Ascending aorta (tissue), 2 donors: ENCODE measurements at regions not wholly inside any gene's neighbourhood (a gene's known extent, or its start where the extent isn't known, plus 50 kb on each side); places are given as distances from the start of the nearest gene placed in this dataset.

ENCODE experiments used
- DNase-seq, 2 donors: peaks; one replicate each; pipeline ENCODE4 v3.0.0-alpha.2; 2019; ENCODE audit warnings: low spot score in 2 of 2
- H3K27ac ChIP-seq, 2 donors: fragments of 200-600 bp; sonication (generic); one replicate each; pipeline ENCODE4 v1.5.1; 2016 to 2017; ENCODE audit warnings: mild to moderate bottlenecking in 1 of 2
- H3K27me3 ChIP-seq: fragments of 200-600 bp; sonication (generic); one replicate; pipeline ENCODE4 v1.5.1; 2017
- H3K36me3 ChIP-seq, 2 donors: fragments of 200-600 bp; sonication (generic); one replicate each; pipeline ENCODE4 v1.5.1; 2016
- H3K4me1 ChIP-seq, 2 donors: fragments of 200-600 bp; sonication (generic); one replicate each; pipeline ENCODE4 v1.5.1; 2016 to 2017; ENCODE audit warnings: mild to moderate bottlenecking in 1 of 2
- H3K4me3 ChIP-seq, 2 donors: fragments of 200-600 bp; sonication (generic); one replicate each; pipeline ENCODE4 v1.5.1; 2016 to 2017; ENCODE audit warnings: mild to moderate bottlenecking in 1 of 2
- H3K9me3 ChIP-seq, 2 donors: fragments of 200-600 bp; sonication (generic); one replicate each; pipeline ENCODE4 v1.5.1; 2016
- CTCF ChIP-seq, 3 experiments: fragments of 200-600 bp in 2 of 3; fragments of 450-650 bp in 1 of 3; sonication (generic) in 2 of 3; IDR thresholded peaks; one replicate each; pipeline ENCODE4 v1.5.1; 2016 to 2019; ENCODE audit warnings: antibody characterized with exemption in 3 of 3, mild to moderate bottlenecking in 1 of 3, moderate library complexity in 1 of 3
- intact Hi-C: fragments of 100-400 bp; cut with DNase I; formaldehyde crosslinking; loops from one replicate; pipeline ENCODE4 v1.15.1; 2023

- intact Hi-C loops, result no loop called here
- Histone ChIP-seq H3K4me3 (no peak overlapping the region), H3K4me1 (peaks cover 0 to 3% of the 10 kb centered on the region in 2 donors), H3K27me3 (no peaks in the 10 kb centered on the region), H3K36me3 (no peaks in the 10 kb centered on the region), H3K27ac (no peak overlapping the region), H3K9me3 (no peaks in the 10 kb centered on the region)
- peak in 1 of 3 experiments; percentile 31 for TF ChIP-seq CTCF (IDR thresholded peaks at IDR 0.05)
- DNase-seq, result no peak
Observed at GRCh38 chr2:179354739-179355537, 90.3 kb upstream of the SESTD1 start.

- Histone ChIP-seq H3K36me3 (no peaks in the 10 kb centered on the region), H3K27ac (no peak overlapping the region), H3K4me3 (no peak overlapping the region), H3K9me3 (no peaks in the 10 kb centered on the region), H3K27me3 (no peaks in the 10 kb centered on the region), H3K4me1 (peaks cover 0 to 3% of the 10 kb centered on the region in 2 donors)
- no peak for DNase-seq
- intact Hi-C loops, result no loop called here
- no peak for TF ChIP-seq CTCF (IDR thresholded peaks at IDR 0.05)
Observed at GRCh38 chr2:179354296-179354695, 89.7 kb upstream of the SESTD1 start.

DNA sequence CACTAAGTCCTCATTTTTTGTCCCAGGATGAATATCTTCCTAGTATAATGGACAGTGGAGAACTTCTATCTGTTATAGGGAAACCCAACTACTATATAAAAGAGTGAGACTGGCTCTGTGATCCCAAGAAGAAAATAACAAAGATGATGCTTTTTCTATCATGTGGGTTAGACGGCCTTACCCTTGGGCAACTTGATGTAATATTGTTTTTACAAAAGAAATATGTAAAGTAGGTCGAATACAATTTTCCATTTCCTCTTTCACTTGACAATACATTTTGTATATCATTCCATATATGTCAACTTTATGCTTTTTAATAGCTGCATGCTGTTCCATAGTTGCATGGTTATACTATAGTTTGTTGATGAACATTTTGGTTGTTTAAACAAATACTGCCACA lies 87.5 kb upstream of the SESTD1 start:
- no peaks in the 10 kb centered on the region for H3K9me3 ChIP-seq
- H3K36me3 ChIP-seq, result no peaks in the 10 kb centered on the region
- no peak overlapping the region for H3K27ac ChIP-seq
- intact Hi-C loops, result no loop called here
- peaks cover 0 to 3% of the 10 kb centered on the region in 2 donors for H3K4me1 ChIP-seq
- no peak for DNase-seq
- no peaks in the 10 kb centered on the region for H3K27me3 ChIP-seq
- H3K4me3 ChIP-seq, result no peak overlapping the region
- no peak for TF ChIP-seq CTCF (IDR thresholded peaks at IDR 0.05)

DNA sequence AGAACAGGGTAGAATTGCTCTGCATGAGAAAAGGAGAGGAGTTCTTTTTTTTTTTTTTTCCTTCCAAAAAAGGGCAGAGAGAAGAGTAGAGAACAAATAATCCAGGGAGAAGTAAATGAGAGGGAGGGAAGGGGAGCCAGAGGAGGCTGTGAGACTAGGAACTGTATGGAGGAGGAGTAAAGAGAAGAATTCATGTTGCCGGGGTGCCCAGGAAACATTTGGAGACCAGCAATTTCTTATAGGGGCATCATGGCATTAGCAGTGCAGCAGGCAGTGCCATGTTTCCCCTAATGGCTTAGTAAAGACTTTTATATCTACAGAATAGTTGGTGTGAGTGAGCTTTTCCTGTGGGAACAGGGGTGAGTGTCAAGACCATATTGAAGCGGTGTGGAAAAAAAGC lies 86.4 kb upstream of the SESTD1 start:
- no peak overlapping the region for H3K4me3 ChIP-seq
- intact Hi-C loops, result no loop called here
- no peak overlapping the region for H3K27ac ChIP-seq
- H3K27me3 ChIP-seq, result no peaks in the 10 kb centered on the region
- H3K36me3 ChIP-seq, result no peaks in the 10 kb centered on the region
- H3K9me3 ChIP-seq, result no peaks in the 10 kb centered on the region
- peaks cover 0 to 3% of the 10 kb centered on the region in 2 donors for H3K4me1 ChIP-seq
- no peak for DNase-seq
- TF ChIP-seq CTCF (IDR thresholded peaks at IDR 0.05), result no peak

- no peak for TF ChIP-seq CTCF (IDR thresholded peaks at IDR 0.05)
- Histone ChIP-seq H3K27me3 (no peaks in the 10 kb centered on the region), H3K27ac (no peak overlapping the region), H3K36me3 (no peaks in the 10 kb centered on the region), H3K9me3 (no peaks in the 10 kb centered on the region), H3K4me1 (peaks cover under 1 to 8% of the 10 kb centered on the region in 2 donors), H3K4me3 (no peak overlapping the region)
- no peak for DNase-seq
- intact Hi-C loops, result no loop called here
Observed at GRCh38 chr2:179349670-179350303, 85.2 kb upstream of the SESTD1 start.
